ENCODE measurements at regions not wholly inside any gene's neighbourhood (a gene's known extent, or its start where the extent isn't known, plus 50 kb on each side); places are given as distances from the start of the nearest gene placed in this dataset.

DNA sequence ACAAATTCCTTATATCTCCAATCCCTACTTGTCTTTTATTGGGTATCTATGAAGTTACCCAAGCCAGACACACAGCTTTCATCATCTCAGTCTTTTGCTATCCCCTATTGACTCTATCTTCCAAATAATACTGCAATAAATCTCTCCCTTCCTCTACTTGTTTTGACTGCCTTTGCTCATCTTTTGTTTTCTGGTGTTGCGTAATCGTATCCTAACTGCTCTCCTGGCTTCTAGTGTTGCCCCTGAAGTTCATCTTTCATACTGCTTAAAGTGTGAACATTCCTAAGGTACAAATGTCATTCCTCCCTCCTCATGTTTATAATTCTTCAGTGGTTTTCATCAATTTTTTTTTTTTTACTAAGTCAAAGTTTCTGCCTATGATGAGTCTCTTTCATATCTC, 491.3 kb upstream of the DCC start:
- DNase-seq (ENCODE audit: low spot score): no peak

GRCh38 chr18:51852681-51853080, 487.3 kb upstream of the DCC start:
- no peak for DNase-seq (ENCODE audit: low spot score)

DNA sequence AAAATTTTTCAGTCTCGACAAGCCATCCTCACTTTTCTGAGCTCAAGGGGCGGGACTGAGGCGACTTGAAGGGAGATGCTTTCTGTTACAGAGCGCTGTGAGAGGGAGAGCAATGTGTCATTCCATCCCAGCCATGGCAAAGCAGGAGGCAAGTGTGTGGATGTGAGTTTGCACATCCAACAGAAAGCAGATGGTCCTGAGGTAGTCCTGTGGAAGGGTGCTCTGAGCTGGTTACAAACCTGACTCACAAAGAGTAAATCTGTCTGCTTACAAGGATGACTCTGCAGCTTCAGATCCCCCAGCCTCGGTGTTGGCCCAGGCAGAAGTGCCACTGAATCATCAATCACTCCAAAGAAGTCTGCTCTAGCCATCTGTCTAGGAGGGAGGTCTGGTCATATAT, 482.0 kb upstream of the DCC start:
- no peak for DNase-seq (ENCODE audit: low spot score)

DNA sequence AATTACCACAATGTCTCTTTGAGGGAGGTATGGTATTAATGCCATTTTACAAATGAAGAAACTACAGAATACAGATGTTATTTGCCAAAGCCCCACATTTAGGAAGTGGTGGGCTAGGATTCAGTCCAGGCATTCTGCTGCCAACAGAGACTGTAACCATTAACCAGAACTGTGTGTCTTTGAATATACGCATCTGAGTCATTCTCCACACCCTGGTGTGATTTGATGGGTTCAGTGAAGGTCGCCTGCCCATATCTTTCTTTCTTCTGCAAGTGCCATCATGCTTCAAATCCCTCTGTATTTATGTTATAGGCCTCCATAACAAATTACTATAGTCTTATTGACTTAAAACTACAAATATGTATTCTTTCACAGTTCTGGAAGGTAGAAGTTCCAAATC, 479.0 kb upstream of the DCC start:
- no peak for DNase-seq (ENCODE audit: low spot score)

- no peak for DNase-seq (ENCODE audit: low spot score)
Measured at GRCh38 chr18:51862051-51862715, 477.8 kb upstream of the DCC start.

GRCh38 chr18:51864219-51864965, 475.6 kb upstream of the DCC start:
- DNase-seq (ENCODE audit: low spot score): no peak

- DNase-seq (ENCODE audit: low spot score): no peak
Measured at GRCh38 chr18:51865538-51865937, 474.5 kb upstream of the DCC start.

DNA sequence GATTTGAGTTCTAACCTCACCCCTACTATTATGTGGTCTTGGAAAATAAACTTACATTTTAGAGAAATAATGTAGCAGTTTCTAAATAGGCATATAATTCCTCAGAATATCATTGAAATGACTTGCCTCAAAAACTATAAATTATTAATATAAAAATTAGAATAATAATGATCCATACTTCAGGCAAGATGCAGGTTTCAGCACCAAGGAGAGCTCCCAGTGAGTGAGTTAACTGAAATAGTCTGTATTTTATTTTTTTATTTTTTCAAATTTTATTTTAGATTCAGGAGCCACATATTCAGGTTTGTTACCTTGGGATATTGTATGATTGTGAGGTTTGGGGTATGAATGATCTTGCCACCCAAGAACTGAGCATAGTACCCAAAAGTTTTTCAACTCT, 472.2 kb upstream of the DCC start:
- no peak for DNase-seq (ENCODE audit: low spot score)

DNA sequence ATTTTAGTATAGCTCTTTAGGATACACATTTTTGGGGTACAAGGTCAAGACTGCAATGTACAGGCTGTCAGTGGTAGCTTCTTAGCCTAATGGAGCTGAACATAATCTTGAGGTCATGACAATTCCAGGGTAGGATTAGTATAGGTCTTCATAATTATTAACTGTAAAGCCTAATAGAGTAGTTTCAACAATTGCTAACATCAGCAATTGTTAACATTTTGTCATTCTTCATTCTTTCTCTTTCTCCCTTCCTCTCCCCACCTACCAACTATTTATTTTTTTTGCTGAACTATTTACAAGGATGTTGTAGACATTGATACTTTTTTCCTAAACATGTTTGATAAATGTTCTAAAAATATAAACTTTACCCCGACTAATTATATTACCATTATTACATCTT, 461.3 kb upstream of the DCC start:
- DNase-seq (ENCODE audit: low spot score): no peak

- no peak for DNase-seq (ENCODE audit: low spot score)
Measured at GRCh38 chr18:51879329-51879728, 460.7 kb upstream of the DCC start.

DNA sequence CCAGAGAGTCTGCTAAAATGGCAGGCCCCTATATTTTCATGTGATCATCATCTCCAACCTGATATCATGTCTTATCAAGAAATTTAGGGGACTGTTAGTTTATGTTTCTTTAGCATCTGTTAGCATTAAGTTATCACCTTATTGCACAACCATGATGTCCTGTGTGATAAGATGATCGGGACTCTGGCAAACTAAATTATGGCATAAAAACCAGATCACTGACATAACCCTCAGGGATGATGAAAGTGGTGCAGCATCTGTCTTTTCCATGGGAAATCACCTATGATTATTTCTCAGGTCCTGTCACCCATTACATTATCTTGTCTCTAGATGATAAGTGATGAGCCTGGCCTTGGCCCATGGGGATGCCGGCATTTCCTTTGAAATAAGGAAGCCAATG, 458.6 kb upstream of the DCC start:
- no peak for DNase-seq (ENCODE audit: low spot score)

- no peak for DNase-seq (ENCODE audit: low spot score)
Measured at GRCh38 chr18:51884039-51884438, 456.0 kb upstream of the DCC start.

- no peak for DNase-seq (ENCODE audit: low spot score)
Measured at GRCh38 chr18:51890762-51891161, 449.2 kb upstream of the DCC start.

- DNase-seq (ENCODE audit: low spot score): no peak
Measured at GRCh38 chr18:51891876-51892275, 448.1 kb upstream of the DCC start.

- no peak for DNase-seq (ENCODE audit: low spot score)
Measured at GRCh38 chr18:51897884-51898283, 442.1 kb upstream of the DCC start.

DNA sequence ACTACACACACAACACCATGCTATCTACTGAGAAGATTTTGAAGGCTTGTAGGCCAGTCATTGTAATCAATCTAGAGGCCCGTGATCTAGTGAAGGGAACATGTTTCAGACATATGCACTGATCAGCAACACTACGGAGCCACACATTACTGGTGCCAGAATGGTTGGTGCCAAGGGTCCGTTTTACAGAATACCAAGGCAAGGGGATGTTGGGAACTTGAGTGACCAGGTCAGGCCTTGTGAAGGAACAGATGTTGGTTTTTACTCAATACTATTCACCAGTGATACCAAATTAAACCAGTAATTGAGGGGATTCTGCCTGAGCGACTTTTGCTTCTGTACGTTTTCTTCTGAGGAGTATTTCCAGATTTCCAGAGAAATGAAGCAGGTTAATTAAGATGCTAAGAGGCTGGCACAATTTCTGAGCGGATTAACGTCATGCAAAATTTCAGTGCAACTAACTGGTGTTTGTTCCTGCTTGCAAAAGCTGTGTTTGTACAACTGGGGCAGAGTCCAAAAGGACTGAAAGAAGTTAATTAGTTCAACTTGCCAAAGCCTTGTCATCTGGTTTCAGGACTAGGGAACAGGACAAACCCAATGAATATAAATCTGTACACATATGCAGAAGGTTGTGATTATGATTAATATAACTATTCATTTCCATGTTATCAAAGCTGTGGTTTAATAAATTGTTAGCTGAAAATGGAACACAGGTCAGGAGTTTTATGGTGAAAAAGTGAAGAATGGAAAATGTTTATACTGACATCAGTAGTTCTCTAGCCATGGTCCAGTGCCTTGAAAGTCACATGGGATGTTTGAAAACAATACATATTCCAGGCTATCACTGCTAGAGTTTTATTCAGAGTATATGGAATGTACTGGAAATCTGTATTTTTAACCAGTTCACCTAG, 432.1 kb upstream of the DCC start:
- DNase-seq (ENCODE audit: low spot score): no peak

GRCh38 chr18:51908598-51908944, 431.4 kb upstream of the DCC start:
- DNase-seq (ENCODE audit: low spot score): no peak

DNA sequence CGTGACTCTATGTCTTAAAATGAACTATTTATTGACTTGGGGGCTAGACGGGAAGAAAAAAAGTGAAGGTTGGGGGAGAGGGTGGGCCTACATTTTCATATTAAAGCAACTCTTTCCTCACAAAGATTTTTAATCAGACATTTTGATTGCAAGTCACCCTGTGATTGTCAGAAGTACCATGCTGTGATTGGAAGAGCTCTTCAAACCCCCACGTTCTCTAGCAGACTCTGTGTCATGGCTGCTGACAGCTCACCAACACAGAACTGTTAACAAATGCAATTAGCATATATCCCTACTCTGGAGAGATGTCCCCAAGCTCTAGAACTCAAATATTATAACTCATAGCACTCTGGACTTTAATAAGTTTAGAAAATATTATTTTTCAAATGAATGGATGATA, 428.4 kb upstream of the DCC start:
- DNase-seq (ENCODE audit: low spot score): no peak

DNA sequence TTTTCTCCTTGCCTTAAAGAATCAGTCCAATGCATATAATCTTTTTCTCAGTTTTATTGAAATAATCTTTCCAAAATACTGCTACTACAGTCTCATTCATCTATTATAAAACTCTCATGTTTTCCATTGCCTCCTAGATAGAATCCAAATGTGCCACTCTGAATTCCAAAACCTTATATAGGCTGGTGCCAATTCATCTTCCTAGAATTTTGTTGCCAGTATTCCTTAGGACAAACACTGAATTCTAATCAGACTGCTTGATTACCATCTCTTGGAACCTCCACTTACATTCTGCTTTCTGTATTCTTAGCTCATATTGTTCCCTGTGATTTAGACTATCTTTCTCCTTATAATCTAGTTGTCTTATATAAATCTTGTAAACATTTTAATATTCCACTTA, 427.6 kb upstream of the DCC start:
- DNase-seq (ENCODE audit: low spot score): no peak

- DNase-seq (ENCODE audit: low spot score): no peak
Measured at GRCh38 chr18:51915176-51915575, 424.8 kb upstream of the DCC start.

GRCh38 chr18:51921862-51922261, 418.1 kb upstream of the DCC start:
- DNase-seq (ENCODE audit: low spot score): no peak

GRCh38 chr18:51933903-51934302, 406.1 kb upstream of the DCC start:
- no peak for DNase-seq (ENCODE audit: low spot score)

DNA sequence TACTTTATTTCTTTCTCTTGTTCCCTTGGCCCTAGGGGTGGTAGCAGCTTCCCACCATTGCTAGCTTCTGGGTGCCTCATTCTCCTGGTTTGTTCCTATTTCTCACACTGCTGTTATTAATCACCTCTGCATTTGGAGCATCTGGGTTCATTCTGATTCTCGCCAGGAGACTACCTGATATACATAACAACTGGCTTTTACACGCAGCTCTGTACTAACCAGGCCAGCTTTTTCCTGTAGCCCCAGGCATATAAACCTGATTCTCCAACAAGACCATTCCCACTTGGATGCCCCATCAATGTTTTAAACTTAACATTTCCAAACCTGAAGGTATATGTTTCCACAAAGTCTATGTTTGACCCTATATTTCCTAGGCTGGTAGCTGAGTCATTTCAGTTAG, 403.9 kb upstream of the DCC start:
- DNase-seq (ENCODE audit: low spot score): no peak

Data from globus pallidus (tissue), 1 donor.